Karpas-422 (cell line): ENCODE measurements at regions not wholly inside any gene's neighbourhood (a gene's known extent, or its start where the extent isn't known, plus 50 kb on each side); places are given as distances from the start of the nearest gene placed in this dataset.
A peak's percentile ranks its signal among the peaks of the same experiment; 100 is the strongest.
"Not testable (repeated sequence)": the region's sequence is repeated elsewhere in the genome, so short reads cannot be mapped to it uniquely, and the experiment has no call there.

Experiments
- DNase-seq: peaks from one replicate; pipeline ENCODE4 v3.0.0-alpha.2; 2015
- H2AFZ ChIP-seq: fragments of 200-600 bp; sonication (generic); 2 replicates; pipeline ENCODE4 v1.6.1; 2014; ENCODE audit warnings: antibody characterized with exemption, low read length, mixed read lengths
- H3K27ac ChIP-seq: fragments of 200-600 bp; sonication (generic); 2 replicates; pipeline ENCODE4 v1.5.1; 2014; ENCODE audit warnings: mild to moderate bottlenecking, low read length, moderate library complexity
- H3K27me3 ChIP-seq: fragments of 200-600 bp; sonication (generic); 2 replicates; pipeline ENCODE4 v1.6.1; 2014; ENCODE audit warnings: low read length, mixed read lengths
- H3K36me3 ChIP-seq: fragments of 200-600 bp; sonication (generic); 2 replicates; pipeline ENCODE4 v1.6.1; 2014; ENCODE audit warnings: low read length, mixed read lengths; ENCODE audit not compliant: insufficient read depth
- H3K4me1 ChIP-seq: fragments of 200-600 bp; sonication (generic); 2 replicates; pipeline ENCODE4 v1.6.1; 2014; ENCODE audit warnings: mild to moderate bottlenecking, low read length, mixed read lengths
- H3K4me2 ChIP-seq: fragments of 200-600 bp; sonication (generic); 2 replicates; pipeline ENCODE4 v1.6.1; 2014; ENCODE audit warnings: low read length, low read depth, mild to moderate bottlenecking; ENCODE audit not compliant: poor library complexity, severe bottlenecking
- H3K4me3 ChIP-seq: fragments of 200-600 bp; sonication (generic); 2 replicates; pipeline ENCODE4 v1.5.1; 2014; ENCODE audit warnings: mild to moderate bottlenecking, antibody characterized with exemption, low read length, mixed read lengths
- H3K79me2 ChIP-seq: fragments of 200-600 bp; sonication (generic); 2 replicates; pipeline ENCODE4 v1.6.1; 2014; ENCODE audit warnings: mild to moderate bottlenecking, low read length, mixed read lengths
- H3K9ac ChIP-seq: fragments of 200-600 bp; sonication (generic); 2 replicates; pipeline ENCODE4 v1.6.0; 2014; ENCODE audit warnings: low read length
- H3K9me2 ChIP-seq: fragments of 200-600 bp; sonication (generic), shearing (Covaris generic); replicated peaks from 2 replicates; pipeline ENCODE4 v1.6.0; 2014; ENCODE audit warnings: mild to moderate bottlenecking, low read length, moderate library complexity; ENCODE audit not compliant: insufficient read depth
- H3K9me3 ChIP-seq: fragments of 300-700, 200-600 bp; sonication (generic); 2 replicates; pipeline ENCODE4 v1.6.1; 2014; ENCODE audit warnings: low read length, mixed read lengths
- H4K20me1 ChIP-seq: fragments of 200-600 bp; sonication (generic); 2 replicates; pipeline ENCODE4 v1.6.1; 2014; ENCODE audit warnings: mild to moderate bottlenecking, antibody characterized with exemption, low read length, low read depth; ENCODE audit not compliant: insufficient read depth

GRCh38 chr9:40097992-40098391, 742.5 kb downstream of the SPATA31A1 start:
- H3K4me1 ChIP-seq, H3K27me3 ChIP-seq, H3K27ac ChIP-seq, H2AFZ ChIP-seq, H3K36me3 ChIP-seq, H3K4me2 ChIP-seq, H3K4me3 ChIP-seq, H3K79me2 ChIP-seq, H3K9ac ChIP-seq, H4K20me1 ChIP-seq, H3K9me2 ChIP-seq, H3K9me3 ChIP-seq, DNase-seq: not testable (repeated sequence)

GRCh38 chr9:40106003-40106782, 750.7 kb downstream of the SPATA31A1 start:
- not testable (repeated sequence) for H3K4me3 ChIP-seq, H3K36me3 ChIP-seq, H3K4me1 ChIP-seq, H3K79me2 ChIP-seq, H3K27ac ChIP-seq, H3K9ac ChIP-seq, H3K27me3 ChIP-seq, H4K20me1 ChIP-seq, H3K9me2 ChIP-seq, H3K4me2 ChIP-seq, H2AFZ ChIP-seq, H3K9me3 ChIP-seq
- DNase-seq: peak; percentile 42

GRCh38 chr9:40106783-40107248, 751.3 kb downstream of the SPATA31A1 start:
- H3K4me3 ChIP-seq, H2AFZ ChIP-seq, H4K20me1 ChIP-seq, H3K36me3 ChIP-seq, H3K27me3 ChIP-seq, H3K9me2 ChIP-seq, H3K9me3 ChIP-seq, DNase-seq, H3K4me2 ChIP-seq, H3K27ac ChIP-seq, H3K9ac ChIP-seq, H3K4me1 ChIP-seq, H3K79me2 ChIP-seq: not testable (repeated sequence)

GRCh38 chr9:40107251-40107650, 751.8 kb downstream of the SPATA31A1 start:
- H3K9ac ChIP-seq, H4K20me1 ChIP-seq, DNase-seq, H3K36me3 ChIP-seq, H3K27ac ChIP-seq, H2AFZ ChIP-seq, H3K4me2 ChIP-seq, H3K9me3 ChIP-seq, H3K9me2 ChIP-seq, H3K27me3 ChIP-seq, H3K4me3 ChIP-seq, H3K79me2 ChIP-seq, H3K4me1 ChIP-seq: not testable (repeated sequence)

GRCh38 chr9:40108465-40108864, 753.0 kb downstream of the SPATA31A1 start:
- H3K36me3 ChIP-seq, H3K9ac ChIP-seq, DNase-seq, H3K27ac ChIP-seq, H3K4me3 ChIP-seq, H3K4me2 ChIP-seq, H4K20me1 ChIP-seq, H3K79me2 ChIP-seq, H3K4me1 ChIP-seq, H3K9me2 ChIP-seq, H3K9me3 ChIP-seq, H2AFZ ChIP-seq, H3K27me3 ChIP-seq: not testable (repeated sequence)

GRCh38 chr9:40110751-40111150, 755.3 kb downstream of the SPATA31A1 start:
- not testable (repeated sequence) for H3K79me2 ChIP-seq, H3K27me3 ChIP-seq, H3K4me1 ChIP-seq, H4K20me1 ChIP-seq, H3K9ac ChIP-seq, H3K4me3 ChIP-seq, DNase-seq, H2AFZ ChIP-seq, H3K9me3 ChIP-seq, H3K36me3 ChIP-seq, H3K27ac ChIP-seq, H3K4me2 ChIP-seq, H3K9me2 ChIP-seq

GRCh38 chr9:40111571-40111970, 756.1 kb downstream of the SPATA31A1 start:
- not testable (repeated sequence) for H3K27ac ChIP-seq, H4K20me1 ChIP-seq, H3K9me2 ChIP-seq, H3K9me3 ChIP-seq, H3K4me2 ChIP-seq, H3K4me3 ChIP-seq, H3K27me3 ChIP-seq, H3K36me3 ChIP-seq, H3K9ac ChIP-seq, H3K79me2 ChIP-seq, H3K4me1 ChIP-seq, H2AFZ ChIP-seq
- peak; percentile 4 for DNase-seq

GRCh38 chr9:40130598-40130997, 775.1 kb downstream of the SPATA31A1 start:
- not testable (repeated sequence) for H3K36me3 ChIP-seq, H3K4me3 ChIP-seq, DNase-seq, H4K20me1 ChIP-seq, H3K79me2 ChIP-seq, H3K27ac ChIP-seq, H3K9ac ChIP-seq, H3K9me3 ChIP-seq, H2AFZ ChIP-seq, H3K4me2 ChIP-seq, H3K4me1 ChIP-seq, H3K9me2 ChIP-seq, H3K27me3 ChIP-seq

- not testable (repeated sequence) for H4K20me1 ChIP-seq, H3K4me2 ChIP-seq, H3K4me3 ChIP-seq, H3K9me3 ChIP-seq, H3K4me1 ChIP-seq, H2AFZ ChIP-seq, H3K9me2 ChIP-seq, DNase-seq, H3K27me3 ChIP-seq, H3K27ac ChIP-seq, H3K79me2 ChIP-seq, H3K36me3 ChIP-seq, H3K9ac ChIP-seq
Observed at GRCh38 chr9:40169204-40169603, 813.7 kb downstream of the SPATA31A1 start.
